ENCODE measurements at regions not wholly inside any gene's neighbourhood (a gene's known extent, or its start where the extent isn't known, plus 50 kb on each side); places are given as distances from the start of the nearest gene placed in this dataset.
"Not testable (repeated sequence)": the region's sequence is repeated elsewhere in the genome, so short reads cannot be mapped to it uniquely, and the experiment has no call there.

GRCh38 chr13:22956456-22957115 lies 224.2 kb upstream of the SGCG start:
- TF ChIP-seq, protein P1, sequence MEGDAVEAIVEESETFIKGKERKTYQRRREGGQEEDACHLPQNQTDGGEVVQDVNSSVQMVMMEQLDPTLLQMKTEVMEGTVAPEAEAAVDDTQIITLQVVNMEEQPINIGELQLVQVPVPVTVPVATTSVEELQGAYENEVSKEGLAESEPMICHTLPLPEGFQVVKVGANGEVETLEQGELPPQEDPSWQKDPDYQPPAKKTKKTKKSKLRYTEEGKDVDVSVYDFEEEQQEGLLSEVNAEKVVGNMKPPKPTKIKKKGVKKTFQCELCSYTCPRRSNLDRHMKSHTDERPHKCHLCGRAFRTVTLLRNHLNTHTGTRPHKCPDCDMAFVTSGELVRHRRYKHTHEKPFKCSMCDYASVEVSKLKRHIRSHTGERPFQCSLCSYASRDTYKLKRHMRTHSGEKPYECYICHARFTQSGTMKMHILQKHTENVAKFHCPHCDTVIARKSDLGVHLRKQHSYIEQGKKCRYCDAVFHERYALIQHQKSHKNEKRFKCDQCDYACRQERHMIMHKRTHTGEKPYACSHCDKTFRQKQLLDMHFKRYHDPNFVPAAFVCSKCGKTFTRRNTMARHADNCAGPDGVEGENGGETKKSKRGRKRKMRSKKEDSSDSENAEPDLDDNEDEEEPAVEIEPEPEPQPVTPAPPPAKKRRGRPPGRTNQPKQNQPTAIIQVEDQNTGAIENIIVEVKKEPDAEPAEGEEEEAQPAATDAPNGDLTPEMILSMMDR (IDR thresholded peaks at IDR 0.05) = not testable (repeated sequence)
- TF ChIP-seq, protein P2, sequence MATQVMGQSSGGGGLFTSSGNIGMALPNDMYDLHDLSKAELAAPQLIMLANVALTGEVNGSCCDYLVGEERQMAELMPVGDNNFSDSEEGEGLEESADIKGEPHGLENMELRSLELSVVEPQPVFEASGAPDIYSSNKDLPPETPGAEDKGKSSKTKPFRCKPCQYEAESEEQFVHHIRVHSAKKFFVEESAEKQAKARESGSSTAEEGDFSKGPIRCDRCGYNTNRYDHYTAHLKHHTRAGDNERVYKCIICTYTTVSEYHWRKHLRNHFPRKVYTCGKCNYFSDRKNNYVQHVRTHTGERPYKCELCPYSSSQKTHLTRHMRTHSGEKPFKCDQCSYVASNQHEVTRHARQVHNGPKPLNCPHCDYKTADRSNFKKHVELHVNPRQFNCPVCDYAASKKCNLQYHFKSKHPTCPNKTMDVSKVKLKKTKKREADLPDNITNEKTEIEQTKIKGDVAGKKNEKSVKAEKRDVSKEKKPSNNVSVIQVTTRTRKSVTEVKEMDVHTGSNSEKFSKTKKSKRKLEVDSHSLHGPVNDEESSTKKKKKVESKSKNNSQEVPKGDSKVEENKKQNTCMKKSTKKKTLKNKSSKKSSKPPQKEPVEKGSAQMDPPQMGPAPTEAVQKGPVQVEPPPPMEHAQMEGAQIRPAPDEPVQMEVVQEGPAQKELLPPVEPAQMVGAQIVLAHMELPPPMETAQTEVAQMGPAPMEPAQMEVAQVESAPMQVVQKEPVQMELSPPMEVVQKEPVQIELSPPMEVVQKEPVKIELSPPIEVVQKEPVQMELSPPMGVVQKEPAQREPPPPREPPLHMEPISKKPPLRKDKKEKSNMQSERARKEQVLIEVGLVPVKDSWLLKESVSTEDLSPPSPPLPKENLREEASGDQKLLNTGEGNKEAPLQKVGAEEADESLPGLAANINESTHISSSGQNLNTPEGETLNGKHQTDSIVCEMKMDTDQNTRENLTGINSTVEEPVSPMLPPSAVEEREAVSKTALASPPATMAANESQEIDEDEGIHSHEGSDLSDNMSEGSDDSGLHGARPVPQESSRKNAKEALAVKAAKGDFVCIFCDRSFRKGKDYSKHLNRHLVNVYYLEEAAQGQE (IDR thresholded peaks at IDR 0.05; ENCODE audit: insufficient read depth in 1 of 2, low read depth in 2 of 2, low read length in 1 of 2) = not testable (repeated sequence)
- not testable (repeated sequence) for TF ChIP-seq TCF7L2, POLR2AphosphoS5 (IDR thresholded peaks at IDR 0.05; ENCODE audit: low read depth, low read length)
